SK-N-SH treated with all-trans-retinoic acid at 6 μM for 48 hours (cell line): ENCODE measurements at regions not wholly inside any gene's neighbourhood (a gene's known extent, or its start where the extent isn't known, plus 50 kb on each side); places are given as distances from the start of the nearest gene placed in this dataset.

Experiments
- ATAC-seq: fragments of 200-7000 bp; cut with Tn5 transposase; 3 replicates; pipeline ENCODE4 v1.9.1; 2020; ENCODE audit warnings: mild to moderate bottlenecking, moderate library complexity
- ARNTL ChIP-seq: fragments of 450-650 bp; formaldehyde crosslinking; IDR thresholded peaks from 2 replicates; pipeline ENCODE4 v1.5.0; 2020; ENCODE audit warnings: low read depth, mild to moderate bottlenecking, moderate library complexity, borderline replicate concordance
- BACH2 ChIP-seq: fragments of 250-450 bp; sonication (Bioruptor Pico); IDR thresholded peaks from 2 replicates; pipeline ENCODE4 v1.9.0; 2021; ENCODE audit warnings: mild to moderate bottlenecking, borderline replicate concordance
- CSRNP3 ChIP-seq: fragments of 250-450 bp; sonication (Bioruptor Pico); IDR thresholded peaks from 2 replicates; pipeline ENCODE4 v1.5.1; 2021; ENCODE audit warnings: mild to moderate bottlenecking, moderate library complexity
- ESRRG ChIP-seq: fragments of 250-450 bp; sonication (Bioruptor Pico); IDR thresholded peaks from 2 replicates; pipeline ENCODE4 v1.6.1; 2021; ENCODE audit warnings: mild to moderate bottlenecking
- GLIS3 ChIP-seq: fragments of 250-450 bp; sonication (Bioruptor Pico); IDR thresholded peaks from 2 replicates; pipeline ENCODE4 v1.5.0; 2020; ENCODE audit warnings: mild to moderate bottlenecking, moderate library complexity
- ISL1 ChIP-seq: fragments of 250-450 bp; sonication (Bioruptor Pico); IDR thresholded peaks from 2 replicates; pipeline ENCODE4 v2.1.2; 2022; ENCODE audit warnings: mild to moderate bottlenecking, moderate library complexity
- PATZ1 ChIP-seq: fragments of 250-450 bp; sonication (Bioruptor Pico); IDR thresholded peaks from 2 replicates; pipeline ENCODE4 v1.8.0; 2020; ENCODE audit warnings: mild to moderate bottlenecking, moderate library complexity, borderline replicate concordance
- POU6F1 ChIP-seq: fragments of 250-450 bp; sonication (Bioruptor Pico); IDR thresholded peaks from 2 replicates; pipeline ENCODE4 v1.8.0; 2021; ENCODE audit warnings: low read depth, mild to moderate bottlenecking, moderate library complexity, borderline replicate concordance
- PPARA ChIP-seq: fragments of 250-450 bp; sonication (Bioruptor Pico); IDR thresholded peaks from 2 replicates; pipeline ENCODE4 v1.5.0; 2020; ENCODE audit warnings: mild to moderate bottlenecking, borderline replicate concordance
- RARB ChIP-seq: fragments of 250-450 bp; sonication (Bioruptor Pico); IDR thresholded peaks from 2 replicates; pipeline ENCODE4 v1.8.0; 2021; ENCODE audit warnings: mild to moderate bottlenecking, moderate library complexity
- SNAI2 ChIP-seq: fragments of 250-450 bp; sonication (Bioruptor Pico); IDR thresholded peaks from 2 replicates; pipeline ENCODE4 v1.5.0; 2020; ENCODE audit warnings: mild to moderate bottlenecking, moderate library complexity
- TCF4 ChIP-seq: fragments of 250-450 bp; sonication (Bioruptor Pico); IDR thresholded peaks from 2 replicates; pipeline ENCODE4 v1.8.0; 2021; ENCODE audit warnings: mild to moderate bottlenecking, moderate library complexity, borderline replicate concordance
- TSHZ2 ChIP-seq: fragments of 250-450 bp; sonication (Bioruptor Pico); IDR thresholded peaks from 2 replicates; pipeline ENCODE4 v1.5.0; 2020; ENCODE audit warnings: mild to moderate bottlenecking, moderate library complexity
- ZC3H10 ChIP-seq: fragments of 250-450 bp; sonication (Bioruptor Pico); IDR thresholded peaks from 2 replicates; pipeline ENCODE4 v1.5.1; 2021; ENCODE audit warnings: mild to moderate bottlenecking, moderate library complexity
- ZFP3 ChIP-seq: fragments of 250-450 bp; sonication (Bioruptor Pico); IDR thresholded peaks from 2 replicates; pipeline ENCODE4 v1.5.0; 2020; ENCODE audit warnings: mild to moderate bottlenecking, moderate library complexity
- ZFP30 ChIP-seq: fragments of 450-650 bp; formaldehyde crosslinking; IDR thresholded peaks from 2 replicates; pipeline ENCODE4 v1.5.0; 2022; ENCODE audit warnings: mild to moderate bottlenecking, moderate library complexity
- ZNF565 ChIP-seq: fragments of 450-650 bp; formaldehyde crosslinking; conservative IDR thresholded peaks from 2 replicates; pipeline ENCODE4 v1.5.0; 2020; ENCODE audit warnings: low read depth, mild to moderate bottlenecking, moderate library complexity
- ZNF70 ChIP-seq: fragments of 450-650 bp; formaldehyde crosslinking; IDR thresholded peaks from 2 replicates; pipeline ENCODE4 v1.5.0; 2020; ENCODE audit warnings: mild to moderate bottlenecking, moderate library complexity
- ZNF8 ChIP-seq: fragments of 450-650 bp; formaldehyde crosslinking; IDR thresholded peaks from 2 replicates; pipeline ENCODE4 v1.5.0; 2020; ENCODE audit warnings: mild to moderate bottlenecking, moderate library complexity

DNA sequence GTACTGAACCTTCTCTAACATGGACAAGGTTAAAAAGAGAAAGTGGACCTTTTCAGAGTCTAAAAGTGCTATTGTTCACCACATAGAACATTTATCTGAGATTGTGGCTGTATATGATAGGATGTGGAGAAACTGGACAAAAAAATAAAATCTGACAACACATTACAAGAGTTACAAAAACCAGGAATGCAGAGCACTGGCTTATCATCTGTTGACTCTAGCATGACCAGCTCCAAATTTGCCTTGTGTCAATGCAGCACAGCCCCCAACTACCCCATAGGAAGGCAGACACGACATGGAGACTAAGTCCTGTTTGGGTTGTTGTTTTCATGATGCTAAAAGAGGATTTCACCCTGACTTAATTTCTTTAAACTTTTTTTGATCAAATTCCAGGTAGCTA, 436.9 kb upstream of the MARCKS start:
- TF ChIP-seq BACH2 (CRISPR knock-in tag) = no peak
- no peak for TF ChIP-seq ARNTL (CRISPR knock-in tag)
- TF ChIP-seq TCF4 = no peak
- TF ChIP-seq ZFP3 (CRISPR knock-in tag) = no peak
- no peak for TF ChIP-seq TSHZ2 (CRISPR knock-in tag)
- TF ChIP-seq ZC3H10 (CRISPR knock-in tag) = no peak
- no peak for TF ChIP-seq SNAI2 (CRISPR knock-in tag)
- TF ChIP-seq GLIS3 (CRISPR knock-in tag) = no peak
- no peak for ATAC-seq

DNA sequence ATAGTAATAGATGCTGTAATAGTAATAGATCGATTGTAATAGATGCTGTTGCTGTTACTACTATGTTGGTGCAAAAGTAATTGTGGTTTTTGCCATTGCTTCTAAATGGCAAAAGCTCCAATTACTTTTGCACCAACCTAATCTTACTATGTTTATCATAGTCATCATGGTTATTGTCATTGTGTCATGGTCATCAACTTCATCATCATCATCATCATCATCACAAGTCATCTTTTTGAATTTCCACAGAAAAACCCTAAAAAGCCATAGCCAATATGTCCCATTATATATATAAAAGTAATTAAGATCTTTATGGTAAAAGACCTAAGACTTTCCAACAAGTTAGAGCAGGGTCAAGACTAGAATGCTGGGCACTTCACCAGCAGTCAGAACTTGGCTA, 435.1 kb upstream of the MARCKS start:
- TF ChIP-seq ZNF8 (CRISPR knock-in tag) = no peak
- no peak for TF ChIP-seq TSHZ2 (CRISPR knock-in tag)
- TF ChIP-seq POU6F1 = no peak
- TF ChIP-seq ISL1 = no peak
- TF ChIP-seq RARB (CRISPR knock-in tag) = no peak
- no peak for TF ChIP-seq TCF4
- no peak for TF ChIP-seq ESRRG (CRISPR knock-in tag)
- no peak for TF ChIP-seq ZFP30
- no peak for TF ChIP-seq ZNF70
- no peak for TF ChIP-seq ZFP3 (CRISPR knock-in tag)
- TF ChIP-seq PPARA (CRISPR knock-in tag) = no peak
- no peak for TF ChIP-seq ZNF565 (CRISPR knock-in tag)
- TF ChIP-seq GLIS3 (CRISPR knock-in tag) = no peak
- no peak for ATAC-seq

DNA sequence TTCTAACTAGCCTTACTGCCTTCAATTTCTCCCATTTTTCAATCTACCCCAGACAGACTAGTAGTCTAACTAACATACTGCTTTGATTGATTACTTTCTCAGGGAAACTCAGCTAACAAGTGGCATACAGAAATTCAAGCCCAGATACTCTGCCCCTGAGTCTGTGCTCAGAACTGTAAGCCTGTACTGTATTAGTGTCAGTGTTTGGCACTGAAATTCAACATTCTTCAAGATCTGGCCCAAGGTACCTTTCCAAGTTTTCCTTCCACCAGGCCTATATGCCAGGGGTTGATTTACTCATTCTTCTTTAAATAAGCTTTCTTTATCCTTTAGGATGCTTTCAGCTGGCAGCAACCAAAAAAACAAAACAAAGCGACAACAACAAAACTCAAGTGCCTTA, 433.2 kb upstream of the MARCKS start:
- no peak for TF ChIP-seq TSHZ2 (CRISPR knock-in tag)
- no peak for TF ChIP-seq ZFP3 (CRISPR knock-in tag)
- TF ChIP-seq ZC3H10 (CRISPR knock-in tag) = no peak
- no peak for TF ChIP-seq POU6F1
- TF ChIP-seq PATZ1 (CRISPR knock-in tag) = no peak
- TF ChIP-seq CSRNP3 (CRISPR knock-in tag) = no peak
- no peak for TF ChIP-seq RARB (CRISPR knock-in tag)
- TF ChIP-seq ESRRG (CRISPR knock-in tag) = no peak
- peak; percentile 55; the same call in 2 of the 3 replicates for ATAC-seq
